Pancreas (tissue), 10 donors: ENCODE measurements at regions not wholly inside any gene's neighbourhood (a gene's known extent, or its start where the extent isn't known, plus 50 kb on each side); places are given as distances from the start of the nearest gene placed in this dataset.
"Not testable (repeated sequence)": the region's sequence is repeated elsewhere in the genome, so short reads cannot be mapped to it uniquely, and the experiment has no call there.

Experiments
- ATAC-seq, 4 donors: fragments of 200-7000 bp; cut with Tn5 transposase; one replicate each; pipeline versions ENCODE4 v1.8.0 to v1.9.1; 2020; ENCODE audit warnings: mild to moderate bottlenecking in 4 of 4, moderate library complexity in 4 of 4
- DNase-seq, 6 donors: peaks; one replicate each; pipeline ENCODE4 v3.0.0-alpha.2; 2020
- FAIRE-seq: peaks from 2 replicates; lab custom pipeline; 2012; peaks lifted over from hg19 to GRCh38; lab: Jason Lieb, UNC
- H3K27ac ChIP-seq, 4 donors: fragments of 200-600 bp; sonication (generic); 1 replicate in 3 of 4; 2 replicates in 1 of 4; pipeline versions ENCODE4 v1.5.0 to v1.8.0; 2020
- H3K27me3 ChIP-seq, 4 donors: fragments of 200-600 bp; one replicate each; pipeline ENCODE4 v1.8.0; 2021
- H3K36me3 ChIP-seq, 3 donors: fragments of 200-600 bp; sonication (generic) in 1 of 3; one replicate each; pipeline versions ENCODE4 v1.5.0 to v1.8.0; 2020 to 2021
- H3K4me1 ChIP-seq, 3 donors: fragments of 200-600 bp; one replicate each; pipeline ENCODE4 v1.8.0; 2021
- H3K4me3 ChIP-seq, 4 donors: fragments of 200-600 bp; sonication (generic) in 2 of 4; one replicate each; pipeline versions ENCODE4 v1.5.0 to v1.8.0; 2020 to 2021
- H3K9me3 ChIP-seq, 4 donors: fragments of 200-600 bp; one replicate each; pipeline ENCODE4 v1.8.0; 2021
- CTCF ChIP-seq, 4 donors: fragments of 200-600 bp; sonication (generic) in 3 of 4; IDR thresholded peaks; one replicate each; pipeline versions ENCODE4 v1.5.0 to v1.8.0; 2021; ENCODE audit warnings: antibody characterized with exemption in 4 of 4
- WGBS, 2 donors: extraction: QIAGEN DNeasy Blood & Tissue Kit; methylation state at CpG; one replicate each; pipeline ENCODE4 v1.1.7; 2013; 5-methylcytosine and 5-hydroxymethylcytosine counted together
- intact Hi-C, 3 donors: fragments of 100-400 bp; cut with DNase I; formaldehyde crosslinking; loops; one replicate each; pipeline versions ENCODE4 v1.11.1 to v1.14.2; 2022
- donor health status: healthy with polysubstance abuse.
- donor health status: DM: no; HTN: no; CAD: no; lungs with moderate emphysema.
- donor health status: DM: no; HTN: no; CAD: no.
- donor health status: control.
- donor health status: control.
- donor health status: Bipolar disorder and iron deficiency.
- donor health status: DM: yes; HTN: yes; CAD: no.
- donor health status: DM: no; HTN: no; CAD: no.
- donor health status: DM: no; HTN: no; CAD: no.
- donor health status: DM: yes; HTN: yes; CAD: no.

DNA sequence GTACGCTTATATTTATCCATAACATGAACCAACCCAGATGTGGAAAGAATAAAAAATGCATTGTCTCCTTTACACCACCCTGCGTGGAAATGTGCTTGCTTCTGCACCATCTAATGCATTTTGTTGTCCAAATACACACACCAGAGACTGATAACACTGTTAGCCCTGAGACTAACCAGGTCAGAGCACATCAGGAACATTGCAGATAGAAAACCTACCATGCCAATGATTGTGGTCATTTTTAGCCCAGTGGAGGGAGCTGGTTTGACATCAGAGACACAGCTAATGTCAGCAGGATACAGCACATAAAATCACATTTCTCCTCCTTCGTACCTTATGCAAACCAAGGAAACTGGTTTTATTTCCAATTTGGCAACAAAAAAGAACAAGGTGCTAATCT is 528.7 kb downstream of the DOK5 start:
- WGBS, 2 donors, result 28 to 30% methylated on average over 3 of the region's 3 CpGs
- H3K27ac ChIP-seq, result no peak overlapping the region
- no peak for TF ChIP-seq CTCF (IDR thresholded peaks at IDR 0.05)
- no peaks in the 10 kb centered on the region for H3K27me3 ChIP-seq
- FAIRE-seq (no peak), ATAC-seq (no peak), DNase-seq (no peak)
- no peaks in the 10 kb centered on the region for H3K36me3 ChIP-seq
- no peaks in the 10 kb centered on the region for H3K4me1 ChIP-seq
- intact Hi-C loops, result no loop called here
- H3K4me3 ChIP-seq, result no peak overlapping the region
- H3K9me3 ChIP-seq, result no peaks in the 10 kb centered on the region

- 65 to 66% methylated on average over 5 of the region's 5 CpGs for WGBS, 2 donors
- Histone ChIP-seq H3K27me3 (no peaks in the 10 kb centered on the region), H3K4me1 (no peaks in the 10 kb centered on the region), H3K36me3 (no peaks in the 10 kb centered on the region), H3K4me3 (no peak overlapping the region), H3K9me3 (no peaks in the 10 kb centered on the region), H3K27ac (no peak overlapping the region)
- ATAC-seq, result no peak
- DNase-seq, result no peak
- no peak for TF ChIP-seq CTCF (IDR thresholded peaks at IDR 0.05)
- intact Hi-C loops, result no loop called here
- no peak for FAIRE-seq
Observed at GRCh38 chr20:54995553-54995952, 520.2 kb downstream of the DOK5 start.

- H3K36me3 ChIP-seq, result no peaks in the 10 kb centered on the region
- FAIRE-seq (no peak), DNase-seq (no peak), ATAC-seq (no peak)
- no peak overlapping the region for H3K27ac ChIP-seq
- no peak overlapping the region for H3K4me3 ChIP-seq
- no peaks in the 10 kb centered on the region for H3K27me3 ChIP-seq
- 39 to 48% methylated on average over 4 of the region's 4 CpGs for WGBS, 2 donors
- no peak for TF ChIP-seq CTCF (IDR thresholded peaks at IDR 0.05)
- H3K9me3 ChIP-seq, result no peaks in the 10 kb centered on the region
- no peaks in the 10 kb centered on the region for H3K4me1 ChIP-seq
- intact Hi-C loops, result no loop called here
Observed at GRCh38 chr20:54995011-54995410, 519.6 kb downstream of the DOK5 start.

GRCh38 chr20:54985091-54985490 is 509.7 kb downstream of the DOK5 start:
- ATAC-seq, result no peak
- no peak for FAIRE-seq
- no peak for DNase-seq
- Histone ChIP-seq H3K27me3 (no peaks in the 10 kb centered on the region), H3K36me3 (no peaks in the 10 kb centered on the region), H3K27ac (no peak overlapping the region), H3K4me3 (no peak overlapping the region), H3K4me1 (no peaks in the 10 kb centered on the region), H3K9me3 (no peaks in the 10 kb centered on the region)
- TF ChIP-seq CTCF (IDR thresholded peaks at IDR 0.05), result no peak
- intact Hi-C loops, result no loop called here
- WGBS, 2 donors, result 71 to 88% methylated on average over 7 of the region's 7 CpGs

DNA sequence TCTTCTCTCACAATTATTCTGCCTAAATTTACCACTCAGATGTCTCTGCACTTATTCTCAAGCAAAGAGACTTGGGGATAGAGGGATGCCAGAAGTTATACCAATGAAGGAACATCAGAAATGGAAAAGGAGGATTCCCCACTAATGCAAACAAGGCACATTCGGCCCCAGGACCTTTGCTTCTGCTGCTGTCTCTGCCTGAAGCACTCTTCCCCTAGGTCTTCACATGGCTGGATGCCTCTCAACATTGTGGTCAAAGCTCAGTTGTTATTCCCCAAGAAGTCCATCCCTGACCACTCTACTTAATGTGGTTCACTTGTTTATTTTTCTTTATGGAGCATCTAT is 508.7 kb downstream of the DOK5 start:
- no peak for TF ChIP-seq CTCF (IDR thresholded peaks at IDR 0.05)
- Histone ChIP-seq H3K27me3 (no peaks in the 10 kb centered on the region), H3K36me3 (no peaks in the 10 kb centered on the region), H3K27ac (peak overlapping the region in 1 of 4 donors; percentile 17), H3K4me3 (no peak overlapping the region), H3K4me1 (no peaks in the 10 kb centered on the region), H3K9me3 (no peaks in the 10 kb centered on the region)
- FAIRE-seq (no peak), DNase-seq (no peak), ATAC-seq (no peak)
- WGBS, 2 donors, result 43 to 53% methylated on average over 1 of the region's 1 CpG
- intact Hi-C loops, result no loop called here

DNA sequence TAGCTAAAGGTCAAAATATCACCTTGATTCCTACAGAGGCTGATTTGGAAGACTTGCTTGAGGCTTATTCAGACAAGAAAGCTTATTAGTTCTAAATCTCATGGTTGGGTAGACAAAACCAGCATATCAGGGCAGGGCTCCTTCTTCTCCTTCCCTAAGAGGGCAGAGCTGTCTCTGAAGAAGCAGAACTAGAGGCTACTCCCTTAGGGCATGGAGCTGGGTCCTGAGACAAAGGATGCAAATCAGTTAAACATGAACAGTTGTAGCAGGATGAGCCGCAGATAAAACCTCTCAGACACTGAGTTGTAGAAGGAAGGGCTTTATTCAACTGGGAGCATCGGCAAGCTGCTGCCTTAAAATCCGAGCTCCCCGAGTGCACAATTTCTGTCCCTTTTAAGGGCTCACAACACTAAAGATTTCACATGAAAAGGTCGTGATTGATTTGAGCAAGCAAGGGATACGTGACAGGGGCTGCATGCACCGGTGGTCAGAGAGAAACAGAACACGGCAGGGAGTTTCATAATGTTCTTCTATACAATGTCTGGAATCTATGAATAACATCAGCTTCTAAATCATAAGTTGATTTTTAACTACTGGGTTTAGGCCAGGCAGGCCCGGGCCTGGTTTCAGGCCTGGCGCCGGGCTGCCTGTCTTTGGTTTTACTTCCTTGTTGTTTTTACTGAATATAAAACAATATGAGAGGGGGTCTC is 508.2 kb downstream of the DOK5 start:
- WGBS, 2 donors, result 64 to 67% methylated on average over 11 of the region's 11 CpGs
- ATAC-seq, FAIRE-seq, DNase-seq, intact Hi-C loops, H3K4me1 ChIP-seq, H3K9me3 ChIP-seq, H3K4me3 ChIP-seq, H3K27me3 ChIP-seq, H3K36me3 ChIP-seq: not testable (repeated sequence)
- H3K27ac ChIP-seq, result peak overlapping the region in 1 of 4 donors; percentile 17
